ENCODE measurements at regions not wholly inside any gene's neighbourhood (a gene's known extent, or its start where the extent isn't known, plus 50 kb on each side); places are given as distances from the start of the nearest gene placed in this dataset.

- Histone ChIP-seq H3K27ac (ENCODE audit: insufficient read depth, low read length, poor library complexity, severe bottlenecking) (no peak overlapping the region), H3K4me3 (ENCODE audit: low read depth, low read length) (no peak overlapping the region), H3K9me3 (ENCODE audit: control insufficient read depth in 2 of 2, low read length in 2 of 2) (peaks cover 0 to 3% of the 10 kb centered on the region in 2 experiments), H3K4me1 (ENCODE audit: control insufficient read depth, insufficient read depth, low read length, poor library complexity, severe bottlenecking) (no peaks in the 10 kb centered on the region), H3K36me3 (ENCODE audit: control insufficient read depth, insufficient read depth, low read length) (no peaks in the 10 kb centered on the region), H3K27me3 (ENCODE audit: control insufficient read depth, insufficient read depth, low read length) (no peaks in the 10 kb centered on the region)
- no peaks in the 10 kb centered on the region for H3K4me1 Mint-ChIP-seq
- no peaks in the 10 kb centered on the region for H3K36me3 Mint-ChIP-seq
- H3K27ac Mint-ChIP-seq, result no peak overlapping the region
- DNase-seq (no peak), ATAC-seq (ENCODE audit: low read depth in 2 of 2) (no peak)
- no peak overlapping the region for H3K4me3 Mint-ChIP-seq
- no peaks in the 10 kb centered on the region for H3K27me3 Mint-ChIP-seq
- peaks cover 0 to 11% (median 5%) of the 10 kb centered on the region in 7 donors for H3K9me3 Mint-ChIP-seq
Measured at GRCh38 chr14:84527706-84528105, 1002.2 kb upstream of the FLRT2 start.

- ATAC-seq (ENCODE audit: low read depth in 2 of 2), result no peak
- Mint-ChIP-seq H3K36me3 (no peaks in the 10 kb centered on the region), H3K27ac (no peak overlapping the region), H3K4me3 (no peak overlapping the region), H3K4me1 (no peaks in the 10 kb centered on the region), H3K9me3 (peaks cover 0 to 7% (median 3%) of the 10 kb centered on the region in 7 donors), H3K27me3 (no peaks in the 10 kb centered on the region)
- Histone ChIP-seq H3K4me3 (ENCODE audit: low read depth, low read length) (no peak overlapping the region), H3K9me3 (ENCODE audit: control insufficient read depth in 2 of 2, low read length in 2 of 2) (peaks cover 0 to 3% of the 10 kb centered on the region in 2 experiments), H3K27me3 (ENCODE audit: control insufficient read depth, insufficient read depth, low read length) (no peaks in the 10 kb centered on the region), H3K27ac (ENCODE audit: insufficient read depth, low read length, poor library complexity, severe bottlenecking) (no peak overlapping the region), H3K4me1 (ENCODE audit: control insufficient read depth, insufficient read depth, low read length, poor library complexity, severe bottlenecking) (no peaks in the 10 kb centered on the region), H3K36me3 (ENCODE audit: control insufficient read depth, insufficient read depth, low read length) (no peaks in the 10 kb centered on the region)
- no peak for DNase-seq
Measured at GRCh38 chr14:84532016-84532415, 997.9 kb upstream of the FLRT2 start.

GRCh38 chr14:84533181-84533725 is 996.7 kb upstream of the FLRT2 start:
- H3K4me3 ChIP-seq (ENCODE audit: low read depth, low read length), result no peak overlapping the region
- Mint-ChIP-seq H3K36me3 (no peaks in the 10 kb centered on the region), H3K4me1 (no peaks in the 10 kb centered on the region), H3K9me3 (peaks cover 0 to 7% (median 3%) of the 10 kb centered on the region in 7 donors), H3K4me3 (no peak overlapping the region), H3K27me3 (no peaks in the 10 kb centered on the region), H3K27ac (no peak overlapping the region)
- no peaks in the 10 kb centered on the region for H3K4me1 ChIP-seq (ENCODE audit: control insufficient read depth, insufficient read depth, low read length, poor library complexity, severe bottlenecking)
- H3K9me3 ChIP-seq (ENCODE audit: control insufficient read depth in 2 of 2, low read length in 2 of 2), result peaks cover 0 to 7% of the 10 kb centered on the region in 2 experiments
- no peak overlapping the region for H3K27ac ChIP-seq (ENCODE audit: insufficient read depth, low read length, poor library complexity, severe bottlenecking)
- H3K36me3 ChIP-seq (ENCODE audit: control insufficient read depth, insufficient read depth, low read length), result no peaks in the 10 kb centered on the region
- no peaks in the 10 kb centered on the region for H3K27me3 ChIP-seq (ENCODE audit: control insufficient read depth, insufficient read depth, low read length)
- ATAC-seq (ENCODE audit: low read depth in 2 of 2), result no peak
- DNase-seq, result no peak

- no peaks in the 10 kb centered on the region for H3K4me1 ChIP-seq (ENCODE audit: control insufficient read depth, insufficient read depth, low read length, poor library complexity, severe bottlenecking)
- no peaks in the 10 kb centered on the region for H3K36me3 Mint-ChIP-seq
- H3K4me3 ChIP-seq (ENCODE audit: low read depth, low read length), result no peak overlapping the region
- no peaks in the 10 kb centered on the region for H3K27me3 ChIP-seq (ENCODE audit: control insufficient read depth, insufficient read depth, low read length)
- ATAC-seq (ENCODE audit: low read depth in 2 of 2) (no peak), DNase-seq (no peak)
- peaks cover 0 to 7% of the 10 kb centered on the region in 2 experiments for H3K9me3 ChIP-seq (ENCODE audit: control insufficient read depth in 2 of 2, low read length in 2 of 2)
- H3K27me3 Mint-ChIP-seq, result no peaks in the 10 kb centered on the region
- H3K27ac ChIP-seq (ENCODE audit: insufficient read depth, low read length, poor library complexity, severe bottlenecking), result no peak overlapping the region
- H3K9me3 Mint-ChIP-seq, result peaks cover 0 to 11% (median 5%) of the 10 kb centered on the region in 7 donors
- H3K36me3 ChIP-seq (ENCODE audit: control insufficient read depth, insufficient read depth, low read length), result no peaks in the 10 kb centered on the region
- no peak overlapping the region for H3K4me3 Mint-ChIP-seq
- no peaks in the 10 kb centered on the region for H3K4me1 Mint-ChIP-seq
- H3K27ac Mint-ChIP-seq, result no peak overlapping the region
Measured at GRCh38 chr14:84533791-84534190, 996.2 kb upstream of the FLRT2 start.

- H3K27me3 ChIP-seq (ENCODE audit: control insufficient read depth, insufficient read depth, low read length), result no peaks in the 10 kb centered on the region
- H3K27ac ChIP-seq (ENCODE audit: insufficient read depth, low read length, poor library complexity, severe bottlenecking), result no peak overlapping the region
- Mint-ChIP-seq H3K9me3 (peaks cover 0 to 6% (median 4%) of the 10 kb centered on the region in 7 donors), H3K27ac (no peak overlapping the region), H3K4me1 (no peaks in the 10 kb centered on the region), H3K27me3 (no peaks in the 10 kb centered on the region), H3K36me3 (no peaks in the 10 kb centered on the region), H3K4me3 (no peak overlapping the region)
- no peaks in the 10 kb centered on the region for H3K36me3 ChIP-seq (ENCODE audit: control insufficient read depth, insufficient read depth, low read length)
- H3K9me3 ChIP-seq (ENCODE audit: control insufficient read depth in 2 of 2, low read length in 2 of 2), result peaks cover 0 to 7% of the 10 kb centered on the region in 2 experiments
- no peak for DNase-seq
- no peak overlapping the region for H3K4me3 ChIP-seq (ENCODE audit: low read depth, low read length)
- H3K4me1 ChIP-seq (ENCODE audit: control insufficient read depth, insufficient read depth, low read length, poor library complexity, severe bottlenecking), result no peaks in the 10 kb centered on the region
- ATAC-seq (ENCODE audit: low read depth in 2 of 2), result no peak
Measured at GRCh38 chr14:84535484-84535883, 994.5 kb upstream of the FLRT2 start.

GRCh38 chr14:84535976-84536375 is 994.0 kb upstream of the FLRT2 start:
- no peak for DNase-seq
- no peak overlapping the region for H3K27ac Mint-ChIP-seq
- H3K9me3 Mint-ChIP-seq, result peaks cover 0 to 6% (median 4%) of the 10 kb centered on the region in 7 donors
- H3K4me3 ChIP-seq (ENCODE audit: low read depth, low read length), result no peak overlapping the region
- H3K36me3 Mint-ChIP-seq, result no peaks in the 10 kb centered on the region
- H3K36me3 ChIP-seq (ENCODE audit: control insufficient read depth, insufficient read depth, low read length), result no peaks in the 10 kb centered on the region
- H3K4me3 Mint-ChIP-seq, result no peak overlapping the region
- peaks cover 0 to 7% of the 10 kb centered on the region in 2 experiments for H3K9me3 ChIP-seq (ENCODE audit: control insufficient read depth in 2 of 2, low read length in 2 of 2)
- H3K27me3 Mint-ChIP-seq, result no peaks in the 10 kb centered on the region
- no peak for ATAC-seq (ENCODE audit: low read depth in 2 of 2)
- H3K4me1 Mint-ChIP-seq, result no peaks in the 10 kb centered on the region
- no peaks in the 10 kb centered on the region for H3K4me1 ChIP-seq (ENCODE audit: control insufficient read depth, insufficient read depth, low read length, poor library complexity, severe bottlenecking)
- H3K27me3 ChIP-seq (ENCODE audit: control insufficient read depth, insufficient read depth, low read length), result no peaks in the 10 kb centered on the region
- no peak overlapping the region for H3K27ac ChIP-seq (ENCODE audit: insufficient read depth, low read length, poor library complexity, severe bottlenecking)

GRCh38 chr14:84541018-84541417 is 988.9 kb upstream of the FLRT2 start:
- ATAC-seq (ENCODE audit: low read depth in 2 of 2) (no peak), DNase-seq (no peak)
- no peaks in the 10 kb centered on the region for H3K4me1 ChIP-seq (ENCODE audit: control insufficient read depth, insufficient read depth, low read length, poor library complexity, severe bottlenecking)
- Mint-ChIP-seq H3K27ac (no peak overlapping the region), H3K27me3 (no peaks in the 10 kb centered on the region), H3K4me3 (no peak overlapping the region), H3K9me3 (peaks cover 0 to 7% (median 4%) of the 10 kb centered on the region in 7 donors), H3K36me3 (no peaks in the 10 kb centered on the region), H3K4me1 (no peaks in the 10 kb centered on the region)
- no peak overlapping the region for H3K4me3 ChIP-seq (ENCODE audit: low read depth, low read length)
- H3K27me3 ChIP-seq (ENCODE audit: control insufficient read depth, insufficient read depth, low read length), result no peaks in the 10 kb centered on the region
- H3K9me3 ChIP-seq (ENCODE audit: control insufficient read depth in 2 of 2, low read length in 2 of 2), result peaks cover 0 to 4% of the 10 kb centered on the region in 2 experiments
- H3K36me3 ChIP-seq (ENCODE audit: control insufficient read depth, insufficient read depth, low read length), result no peaks in the 10 kb centered on the region
- H3K27ac ChIP-seq (ENCODE audit: insufficient read depth, low read length, poor library complexity, severe bottlenecking), result no peak overlapping the region

- H3K9me3 Mint-ChIP-seq, result peaks cover 1 to 22% (median 6%) of the 10 kb centered on the region in 7 donors
- H3K36me3 Mint-ChIP-seq, result no peaks in the 10 kb centered on the region
- Histone ChIP-seq H3K36me3 (ENCODE audit: control insufficient read depth, insufficient read depth, low read length) (no peaks in the 10 kb centered on the region), H3K9me3 (ENCODE audit: control insufficient read depth in 2 of 2, low read length in 2 of 2) (peaks cover 0 to 9% of the 10 kb centered on the region in 2 experiments), H3K27me3 (ENCODE audit: control insufficient read depth, insufficient read depth, low read length) (no peaks in the 10 kb centered on the region), H3K27ac (ENCODE audit: insufficient read depth, low read length, poor library complexity, severe bottlenecking) (no peak overlapping the region), H3K4me3 (ENCODE audit: low read depth, low read length) (no peak overlapping the region), H3K4me1 (ENCODE audit: control insufficient read depth, insufficient read depth, low read length, poor library complexity, severe bottlenecking) (no peaks in the 10 kb centered on the region)
- no peak overlapping the region for H3K4me3 Mint-ChIP-seq
- H3K27me3 Mint-ChIP-seq, result no peaks in the 10 kb centered on the region
- ATAC-seq (ENCODE audit: low read depth in 2 of 2) (no peak), DNase-seq (no peak)
- H3K27ac Mint-ChIP-seq, result no peak overlapping the region
- no peaks in the 10 kb centered on the region for H3K4me1 Mint-ChIP-seq
Measured at GRCh38 chr14:84543859-84544258, 986.1 kb upstream of the FLRT2 start.
